B cell (primary cell): ENCODE measurements at regions not wholly inside any gene's neighbourhood (a gene's known extent, or its start where the extent isn't known, plus 50 kb on each side); places are given as distances from the start of the nearest gene placed in this dataset.

Source experiments
- CTCF ChIP-seq: fragments of 200-600 bp; IDR thresholded peaks from one replicate; pipeline ENCODE4 v1.8.0; 2022; ENCODE audit warnings: antibody characterized with exemption, mild to moderate bottlenecking
- EZH2 ChIP-seq: IDR thresholded peaks from 2 replicates; pipeline ENCODE4 v1.6.1; 2012; ENCODE audit warnings: borderline replicate concordance, low read depth, mild to moderate bottlenecking, moderate library complexity, low read length; ENCODE audit not compliant: insufficient read depth, poor library complexity, severe bottlenecking

DNA sequence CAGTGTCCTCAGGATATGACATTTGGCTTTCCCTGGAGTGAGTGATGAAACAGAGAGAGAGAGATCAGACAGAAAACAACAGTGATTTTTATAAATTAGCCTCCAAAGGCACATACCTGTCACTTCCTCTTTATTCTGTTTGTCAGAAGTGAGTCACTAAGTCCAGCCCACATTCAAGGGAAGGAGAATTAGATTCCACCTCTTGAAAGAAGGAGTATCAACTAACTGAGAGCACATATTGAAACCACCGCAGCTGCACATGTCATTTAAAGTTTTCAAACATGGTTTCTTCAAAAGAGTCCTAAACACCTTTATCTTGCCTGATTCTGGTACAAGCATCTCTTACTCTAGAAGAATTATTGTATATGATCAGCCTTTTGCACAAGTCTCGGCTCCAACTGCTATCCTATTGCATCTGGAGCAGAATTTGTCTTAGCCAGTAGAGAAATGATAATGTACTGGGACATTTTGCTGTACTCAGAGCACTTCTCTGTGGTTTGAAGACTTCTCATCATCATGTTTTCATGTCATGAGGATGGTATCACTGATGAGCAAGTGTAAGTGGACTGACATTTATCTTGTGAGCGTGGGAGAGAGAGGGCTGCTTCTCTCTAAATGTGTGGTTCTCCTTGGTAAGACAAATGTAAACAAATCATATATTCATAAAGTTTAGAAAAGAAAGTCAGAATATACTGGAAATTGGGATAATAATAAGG is 338.9 kb upstream of the CFAP20DC start:
- TF ChIP-seq CTCF = no peak
- TF ChIP-seq EZH2 = no peak
